H9 (cell line): ENCODE measurements at regions not wholly inside any gene's neighbourhood (a gene's known extent, or its start where the extent isn't known, plus 50 kb on each side); places are given as distances from the start of the nearest gene placed in this dataset.
"Not testable (repeated sequence)": the region's sequence is repeated elsewhere in the genome, so short reads cannot be mapped to it uniquely, and the experiment has no call there.

ENCODE experiments used
- DNase-seq: peaks from one replicate; pipeline ENCODE4 v3.0.0-alpha.2; 2017
- H2AFZ ChIP-seq: one replicate; pipeline ENCODE4 v1.6.1; 2013; ENCODE audit warnings: mild to moderate bottlenecking, low read length, control low read depth, moderate library complexity
- H2AK5ac ChIP-seq: 2 replicates; pipeline ENCODE4 v1.6.1; 2013; ENCODE audit warnings: low read length, control low read depth, mixed read lengths; ENCODE audit not compliant: insufficient read length
- H2BK120ac ChIP-seq: one replicate; pipeline ENCODE4 v1.6.1; 2013; ENCODE audit warnings: low read depth, mild to moderate bottlenecking, low read length, control low read depth, inconsistent platforms; ENCODE audit not compliant: poor library complexity, severe bottlenecking
- H2BK12ac ChIP-seq: 2 replicates; pipeline ENCODE4 v1.6.1; 2013; ENCODE audit warnings: low read length, control low read depth, mixed read lengths, low read depth; ENCODE audit not compliant: insufficient read length
- H2BK15ac ChIP-seq: 2 replicates; pipeline ENCODE4 v1.6.1; 2013; ENCODE audit warnings: low read depth, low read length, control low read depth
- H2BK20ac ChIP-seq: one replicate; pipeline ENCODE4 v1.6.1; 2013; ENCODE audit warnings: low read depth, mild to moderate bottlenecking, low read length, control low read depth, inconsistent platforms; ENCODE audit not compliant: poor library complexity, severe bottlenecking
- H2BK5ac ChIP-seq: 2 replicates; pipeline ENCODE4 v1.6.1; 2013; ENCODE audit warnings: low read length, control low read depth, mixed read lengths; ENCODE audit not compliant: insufficient read length
- H3K14ac ChIP-seq: 2 replicates; pipeline ENCODE4 v1.6.1; 2013; ENCODE audit warnings: low read length, control low read depth; ENCODE audit not compliant: insufficient read depth
- H3K18ac ChIP-seq: 2 replicates; pipeline ENCODE4 v1.6.1; 2013; ENCODE audit warnings: low read depth, mild to moderate bottlenecking, mixed read lengths, low read length, control low read depth; ENCODE audit not compliant: insufficient read length
- H3K23ac ChIP-seq: 2 replicates; pipeline ENCODE4 v1.6.1; 2013; ENCODE audit warnings: low read length, control low read depth, mixed read lengths, low read depth; ENCODE audit not compliant: insufficient read length
- H3K23me2 ChIP-seq: 2 replicates; pipeline ENCODE4 v1.6.1; 2013; ENCODE audit warnings: low read depth, mild to moderate bottlenecking, mixed read lengths, low read length, control low read depth; ENCODE audit not compliant: insufficient read length, poor library complexity, severe bottlenecking
- H3K27ac ChIP-seq: 2 replicates; pipeline ENCODE4 v1.5.1; 2013; ENCODE audit warnings: low read length, control low read depth, mixed read lengths, low read depth; ENCODE audit not compliant: insufficient read length
- H3K27me3 ChIP-seq: 2 replicates; pipeline ENCODE4 v1.6.1; 2013; ENCODE audit warnings: low read length, control low read depth, inconsistent platforms; ENCODE audit not compliant: insufficient read depth
- H3K4ac ChIP-seq: 2 replicates; pipeline ENCODE4 v1.6.1; 2013; ENCODE audit warnings: low read depth, mild to moderate bottlenecking, control low read depth, inconsistent platforms, low read length, moderate library complexity
- H3K4me1 ChIP-seq: 2 replicates; pipeline ENCODE4 v1.6.1; 2013; ENCODE audit warnings: low read length, control low read depth, inconsistent platforms; ENCODE audit not compliant: insufficient read depth
- H3K4me2 ChIP-seq: 2 replicates; pipeline ENCODE4 v1.6.1; 2013; ENCODE audit warnings: low read length, control low read depth, mixed read lengths; ENCODE audit not compliant: insufficient read length, insufficient read depth
- H3K56ac ChIP-seq: 2 replicates; pipeline ENCODE4 v1.6.1; 2013; ENCODE audit warnings: low read depth, mild to moderate bottlenecking, mixed read lengths, low read length, control low read depth; ENCODE audit not compliant: insufficient read length
- H3K79me1 ChIP-seq: 2 replicates; pipeline ENCODE4 v1.6.1; 2013; ENCODE audit warnings: low read depth, mild to moderate bottlenecking, moderate library complexity, low read length, control low read depth, inconsistent platforms; ENCODE audit not compliant: insufficient read depth, poor library complexity, severe bottlenecking
- H3K79me2 ChIP-seq: 2 replicates; pipeline ENCODE4 v1.6.1; 2013; ENCODE audit warnings: low read length, control low read depth, inconsistent platforms; ENCODE audit not compliant: insufficient read depth
- H3K9ac ChIP-seq: 2 replicates; pipeline ENCODE4 v1.6.1; 2013; ENCODE audit warnings: low read length, control low read depth, mixed read lengths; ENCODE audit not compliant: insufficient read length; ENCODE audit errors: extremely low read depth
- H3K9me3 ChIP-seq: one replicate; pipeline ENCODE4 v1.6.1; 2013; ENCODE audit warnings: low read depth, low read length, inconsistent platforms; ENCODE audit not compliant: control insufficient read depth
- H3T11ph ChIP-seq: one replicate; pipeline ENCODE4 v1.6.1; 2013; ENCODE audit warnings: mild to moderate bottlenecking, low read length, control low read depth, inconsistent platforms
- H4K20me1 ChIP-seq: one replicate; pipeline ENCODE4 v1.6.1; 2013; ENCODE audit not compliant: control insufficient read depth, insufficient read length, insufficient read depth
- H4K5ac ChIP-seq: 2 replicates; pipeline ENCODE4 v1.6.1; 2013; ENCODE audit warnings: low read depth, mild to moderate bottlenecking, mixed read lengths, low read length, control low read depth; ENCODE audit not compliant: insufficient read length
- H4K8ac ChIP-seq: replicated peaks from 2 replicates; pipeline ENCODE4 v1.6.1; 2013; ENCODE audit warnings: low read length, control low read depth, mixed read lengths, low read depth; ENCODE audit not compliant: insufficient read length
- H4K91ac ChIP-seq: 2 replicates; pipeline ENCODE4 v1.6.1; 2013; ENCODE audit warnings: low read depth, mild to moderate bottlenecking, moderate library complexity, mixed read lengths, low read length, control low read depth; ENCODE audit not compliant: insufficient read length
- H3K27ac Mint-ChIP-seq, 3 experiments: 2 replicates in 2 of 3; 3 replicates in 1 of 3; pipeline ENCODE4 v1.8.0; 2020 to 2021; ENCODE audit warnings: mixed read lengths in 3 of 3, mild to moderate bottlenecking in 1 of 3, moderate library complexity in 1 of 3
- H3K27me3 Mint-ChIP-seq: 2 replicates; pipeline ENCODE4 v1.8.0; 2021; ENCODE audit warnings: low read depth, mild to moderate bottlenecking, moderate library complexity, mixed read lengths
- H3K36me3 Mint-ChIP-seq, 3 experiments: 2 replicates in 2 of 3; 3 replicates in 1 of 3; pipeline ENCODE4 v1.8.0; 2020 to 2021; ENCODE audit warnings: low read depth in 3 of 3, mixed read lengths in 3 of 3; ENCODE audit not compliant: insufficient read depth in 1 of 3
- H3K4me1 Mint-ChIP-seq, 2 experiments: 2 replicates each; pipeline ENCODE4 v1.8.0; 2020; ENCODE audit warnings: mixed read lengths in 2 of 2
- H3K4me3 Mint-ChIP-seq, 2 experiments: 2 replicates in 1 of 2; 3 replicates in 1 of 2; pipeline ENCODE4 v1.8.0; 2020 to 2021; ENCODE audit warnings: mild to moderate bottlenecking in 2 of 2, mixed read lengths in 2 of 2, moderate library complexity in 1 of 2
- H3K9me3 Mint-ChIP-seq, 2 experiments: 2 replicates in 1 of 2; 3 replicates in 1 of 2; pipeline ENCODE4 v1.8.0; 2020; ENCODE audit warnings: mild to moderate bottlenecking in 2 of 2, mixed read lengths in 2 of 2, moderate library complexity in 1 of 2
- CTCF ChIP-seq: fragments of 200-600 bp; sonication (generic); conservative IDR thresholded peaks from 3 replicates; pipeline ENCODE4 v1.8.0; 2021; ENCODE audit warnings: antibody characterized with exemption, mild to moderate bottlenecking
- WGBS: extraction: QIAGEN DNeasy Blood & Tissue Kit; methylation state at CpG from one replicate; pipeline ENCODE4 v1.1.7; 2013; ENCODE audit warnings: missing lambda C conversion rate, low lambda C conversion rate, mixed read lengths; ENCODE audit not compliant: insufficient read length; ENCODE audit errors: extremely low coverage; 5-methylcytosine and 5-hydroxymethylcytosine counted together

- no peak overlapping the region for H4K91ac ChIP-seq
Observed at GRCh38 chr6:115055579-115055978, 712.8 kb upstream of the HS3ST5 start.

GRCh38 chr6:115054242-115054641 is 711.4 kb upstream of the HS3ST5 start:
- not testable (repeated sequence) for H3K4me2 ChIP-seq, H3K27ac ChIP-seq, H3K9me3 ChIP-seq, H3K4me1 ChIP-seq, H2BK12ac ChIP-seq, H2AK5ac ChIP-seq, H2BK20ac ChIP-seq, H3T11ph ChIP-seq, H3K27ac Mint-ChIP-seq, H3K27me3 ChIP-seq, H3K4me3 Mint-ChIP-seq, H3K23ac ChIP-seq, H3K79me1 ChIP-seq, H3K27me3 Mint-ChIP-seq, DNase-seq, H3K36me3 Mint-ChIP-seq, H3K23me2 ChIP-seq, H3K79me2 ChIP-seq, H3K9ac ChIP-seq, H3K9me3 Mint-ChIP-seq, H4K5ac ChIP-seq, H3K56ac ChIP-seq, H2BK120ac ChIP-seq, H4K20me1 ChIP-seq, H2BK15ac ChIP-seq, H2AFZ ChIP-seq, H3K18ac ChIP-seq, H4K8ac ChIP-seq, H2BK5ac ChIP-seq, H3K14ac ChIP-seq, H3K4me1 Mint-ChIP-seq, H3K4ac ChIP-seq, H4K91ac ChIP-seq
- WGBS: no CpG with 5 or more reads among the region's 3 CpGs

More at GRCh38 chr6:115055579-115055978, 712.8 kb upstream of the HS3ST5 start:
- Histone ChIP-seq H4K20me1 (no peaks in the 10 kb centered on the region), H2AFZ (no peak overlapping the region), H3K79me1 (no peaks in the 10 kb centered on the region), H3K9ac (no peak overlapping the region), H3K27me3 (no peaks in the 10 kb centered on the region), H3K23me2 (no peaks in the 10 kb centered on the region), H3K4me2 (no peak overlapping the region), H3K4ac (no peak overlapping the region), H3K27ac (no peak overlapping the region), H3K9me3 (no peaks in the 10 kb centered on the region), H3K79me2 (no peaks in the 10 kb centered on the region), H2BK12ac (no peak overlapping the region), H2BK5ac (no peak overlapping the region), H4K8ac (no peak overlapping the region), H4K5ac (no peak overlapping the region), H3K56ac (no peak overlapping the region), H3K23ac (no peak overlapping the region), H2BK20ac (no peak overlapping the region), H3T11ph (no peak overlapping the region), H3K4me1 (no peaks in the 10 kb centered on the region), H3K18ac (no peak overlapping the region), H2AK5ac (no peak overlapping the region), H2BK120ac (no peak overlapping the region), H3K14ac (no peak overlapping the region), H2BK15ac (no peak overlapping the region)
- H3K9me3 Mint-ChIP-seq: 0 out of 5 replicates have a peak, but pooled peaks cover 0 to 1% of the 10 kb centered on the region in 2 experiments
- TF ChIP-seq CTCF: no peak
- H3K27me3 Mint-ChIP-seq: no peaks in the 10 kb centered on the region
- peaks cover 8% of the 10 kb centered on the region in 2 experiments for H3K4me1 Mint-ChIP-seq
- no peaks in the 10 kb centered on the region for H3K36me3 Mint-ChIP-seq
- no peak overlapping the region for H3K4me3 Mint-ChIP-seq
- H3K27ac Mint-ChIP-seq: no peak overlapping the region
- DNase-seq: no peak
